ENCODE measurements at regions not wholly inside any gene's neighbourhood (a gene's known extent, or its start where the extent isn't known, plus 50 kb on each side); places are given as distances from the start of the nearest gene placed in this dataset.
"Not testable (repeated sequence)": the region's sequence is repeated elsewhere in the genome, so short reads cannot be mapped to it uniquely, and the experiment has no call there.

- DNase-seq (ENCODE audit: low read depth): no peak
Measured at GRCh38 chr6:155765275-155766194, 309.9 kb upstream of the NOX3 start.

GRCh38 chr6:155762649-155763048, 307.0 kb upstream of the NOX3 start:
- DNase-seq (ENCODE audit: low read depth): no peak

GRCh38 chr6:155755452-155755851, 299.8 kb upstream of the NOX3 start:
- DNase-seq (ENCODE audit: low read depth): no peak

- not testable (repeated sequence) for DNase-seq (ENCODE audit: low read depth)
Measured at GRCh38 chr6:155748778-155749177, 293.1 kb upstream of the NOX3 start.

- no peak for DNase-seq (ENCODE audit: low read depth)
Measured at GRCh38 chr6:155747491-155747890, 291.9 kb upstream of the NOX3 start.

- no peak for DNase-seq (ENCODE audit: low read depth)
Measured at GRCh38 chr6:155740781-155741399, 285.3 kb upstream of the NOX3 start.

GRCh38 chr6:155738602-155739105, 283.0 kb upstream of the NOX3 start:
- no peak for DNase-seq (ENCODE audit: low read depth)

- DNase-seq (ENCODE audit: low read depth): no peak
Measured at GRCh38 chr6:155717374-155717773, 261.7 kb upstream of the NOX3 start.

GRCh38 chr6:155710704-155711103, 255.1 kb upstream of the NOX3 start:
- no peak for DNase-seq (ENCODE audit: low read depth)

- DNase-seq (ENCODE audit: low read depth): no peak
Measured at GRCh38 chr6:155709262-155709661, 253.6 kb upstream of the NOX3 start.

- no peak for DNase-seq (ENCODE audit: low read depth)
Measured at GRCh38 chr6:155708100-155708499, 252.5 kb upstream of the NOX3 start.

- no peak for DNase-seq (ENCODE audit: low read depth)
Measured at GRCh38 chr6:155706806-155707205, 251.2 kb upstream of the NOX3 start.

- DNase-seq (ENCODE audit: low read depth): no peak
Measured at GRCh38 chr6:155706341-155706740, 250.7 kb upstream of the NOX3 start.

- DNase-seq (ENCODE audit: low read depth): no peak
Measured at GRCh38 chr6:155701342-155701741, 245.7 kb upstream of the NOX3 start.

GRCh38 chr6:155695495-155695894, 239.9 kb upstream of the NOX3 start:
- no peak for DNase-seq (ENCODE audit: low read depth)

GRCh38 chr6:155694419-155694790, 238.8 kb upstream of the NOX3 start:
- DNase-seq (ENCODE audit: low read depth): no peak

GRCh38 chr6:155693573-155694418, 238.2 kb upstream of the NOX3 start:
- no peak for DNase-seq (ENCODE audit: low read depth)

- DNase-seq (ENCODE audit: low read depth): no peak
Measured at GRCh38 chr6:155690820-155691219, 235.2 kb upstream of the NOX3 start.

- DNase-seq (ENCODE audit: low read depth): no peak
Measured at GRCh38 chr6:155687645-155688044, 232.0 kb upstream of the NOX3 start.

- no peak for DNase-seq (ENCODE audit: low read depth)
Measured at GRCh38 chr6:155684416-155685196, 229.0 kb upstream of the NOX3 start.

- no peak for DNase-seq (ENCODE audit: low read depth)
Measured at GRCh38 chr6:155678361-155678760, 222.7 kb upstream of the NOX3 start.

GRCh38 chr6:155676346-155676745, 220.7 kb upstream of the NOX3 start:
- DNase-seq (ENCODE audit: low read depth): no peak

Data from activated T-helper 1 cell treated with Interleukin-2 at 50 U/mL for 16 hours (primary cell).